ENCODE measurements at regions not wholly inside any gene's neighbourhood (a gene's known extent, or its start where the extent isn't known, plus 50 kb on each side); places are given as distances from the start of the nearest gene placed in this dataset.

- H3K4me1 Mint-ChIP-seq (ENCODE audit: low read depth): no peaks in the 10 kb centered on the region
- CTCF ChIA-PET: no interaction called here
Observed at GRCh38 chr11:112834277-112834755, 126.9 kb upstream of the NCAM1 start.

GRCh38 chr11:112835591-112836255 lies 125.5 kb upstream of the NCAM1 start:
- TF ChIP-seq CTCF (IDR thresholded peaks at IDR 0.05): no peak
- Mint-ChIP-seq H3K4me3 (no peak overlapping the region), H3K9me3 (no peaks in the 10 kb centered on the region), H3K4me1 (ENCODE audit: low read depth) (no peaks in the 10 kb centered on the region), H3K27me3 (no peaks in the 10 kb centered on the region), H3K27ac (no peak overlapping the region), H3K36me3 (ENCODE audit: low read depth) (no peaks in the 10 kb centered on the region)
- ChIA-PET POLR2A (no interaction called here), CTCF (no interaction called here)
- DNase-seq (no peak), ATAC-seq (no peak)
- intact Hi-C loops (cut with micrococcal nuclease): no loop called here

More at GRCh38 chr11:112834277-112834755, 126.9 kb upstream of the NCAM1 start:
- no peak for TF ChIP-seq CTCF (IDR thresholded peaks at IDR 0.05)
- no peak for DNase-seq
- intact Hi-C loops (cut with micrococcal nuclease): no loop called here
- POLR2A ChIA-PET: no interaction called here
- ATAC-seq: no peak
- H3K27me3 Mint-ChIP-seq: no peaks in the 10 kb centered on the region
- H3K4me3 Mint-ChIP-seq: no peak overlapping the region
- H3K36me3 Mint-ChIP-seq (ENCODE audit: low read depth): no peaks in the 10 kb centered on the region
- no peak overlapping the region for H3K27ac Mint-ChIP-seq
- no peaks in the 10 kb centered on the region for H3K9me3 Mint-ChIP-seq

GRCh38 chr11:112836256-112836602 lies 125.0 kb upstream of the NCAM1 start:
- DNase-seq (no peak), ATAC-seq (no peak)
- Mint-ChIP-seq H3K27me3 (no peaks in the 10 kb centered on the region), H3K9me3 (no peaks in the 10 kb centered on the region), H3K27ac (no peak overlapping the region), H3K4me1 (ENCODE audit: low read depth) (no peaks in the 10 kb centered on the region), H3K36me3 (ENCODE audit: low read depth) (no peaks in the 10 kb centered on the region), H3K4me3 (no peak overlapping the region)
- ChIA-PET POLR2A (no interaction called here), CTCF (no interaction called here)
- no peak for TF ChIP-seq CTCF (IDR thresholded peaks at IDR 0.05)
- intact Hi-C loops (cut with micrococcal nuclease): no loop called here

- intact Hi-C loops (cut with micrococcal nuclease): no loop called here
- no peaks in the 10 kb centered on the region for H3K9me3 Mint-ChIP-seq
- H3K4me1 Mint-ChIP-seq (ENCODE audit: low read depth): no peaks in the 10 kb centered on the region
- ChIA-PET CTCF (no interaction called here), POLR2A (no interaction called here)
- ATAC-seq (no peak), DNase-seq (no peak)
- H3K27ac Mint-ChIP-seq: no peak overlapping the region
- no peak for TF ChIP-seq CTCF (IDR thresholded peaks at IDR 0.05)
- H3K36me3 Mint-ChIP-seq (ENCODE audit: low read depth): no peaks in the 10 kb centered on the region
- H3K27me3 Mint-ChIP-seq: no peaks in the 10 kb centered on the region
- H3K4me3 Mint-ChIP-seq: no peak overlapping the region
Observed at GRCh38 chr11:112837162-112837826, 123.9 kb upstream of the NCAM1 start.

GRCh38 chr11:112839051-112839450 lies 122.2 kb upstream of the NCAM1 start:
- Mint-ChIP-seq H3K4me3 (no peak overlapping the region), H3K36me3 (ENCODE audit: low read depth) (no peaks in the 10 kb centered on the region), H3K27me3 (no peaks in the 10 kb centered on the region), H3K4me1 (ENCODE audit: low read depth) (no peaks in the 10 kb centered on the region), H3K9me3 (no peaks in the 10 kb centered on the region), H3K27ac (no peak overlapping the region)
- intact Hi-C loops (cut with micrococcal nuclease): no loop called here
- ChIA-PET CTCF (no interaction called here), POLR2A (no interaction called here)
- DNase-seq: no peak
- TF ChIP-seq CTCF (IDR thresholded peaks at IDR 0.05): no peak
- ATAC-seq: no peak

Data from activated CD8-positive, alpha-beta T cell treated with anti-CD3 and anti-CD28 coated beads for 36 hours (primary cell).